ENCODE measurements at regions not wholly inside any gene's neighbourhood (a gene's known extent, or its start where the extent isn't known, plus 50 kb on each side); places are given as distances from the start of the nearest gene placed in this dataset.

DNA sequence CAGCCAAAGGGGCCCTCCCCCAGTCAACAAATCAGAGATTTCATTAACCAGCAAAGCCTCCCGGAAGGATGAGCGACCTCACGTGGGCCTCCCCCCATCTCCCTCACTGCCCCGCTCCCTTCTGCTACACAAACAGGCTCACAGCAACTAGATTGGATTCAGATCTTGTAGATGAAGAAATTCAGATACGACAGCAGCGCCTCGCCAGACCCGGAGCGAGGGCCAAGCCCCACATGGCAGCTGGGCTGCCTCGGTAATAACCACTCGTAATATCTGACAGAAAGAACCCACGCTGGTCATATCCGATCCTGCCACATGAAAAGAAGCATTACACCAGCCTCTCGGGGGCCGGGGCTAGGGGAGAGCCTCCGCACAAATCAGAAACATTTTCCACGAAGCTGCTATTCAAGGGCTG lies 581.3 kb downstream of the BCOR start:
- Histone ChIP-seq H2AFZ (ENCODE audit: low read length, unreplicated experiment) (no peak overlapping the region), H3K4me3 (ENCODE audit: low read depth, low read length) (no peak overlapping the region), H3K36me3 (ENCODE audit: insufficient read depth, low read length) (no peaks in the 10 kb centered on the region), H3K4me1 (ENCODE audit: control insufficient read depth, insufficient read depth, low read length, unreplicated experiment) (no peaks in the 10 kb centered on the region), H3K27me3 (ENCODE audit: insufficient read depth, low read length) (peaks cover 25% of the 10 kb centered on the region), H3K79me2 (ENCODE audit: control insufficient read depth, insufficient read depth, low read length, unreplicated experiment) (no peaks in the 10 kb centered on the region), H3K27ac (ENCODE audit: low read depth, low read length) (no peak overlapping the region)

DNA sequence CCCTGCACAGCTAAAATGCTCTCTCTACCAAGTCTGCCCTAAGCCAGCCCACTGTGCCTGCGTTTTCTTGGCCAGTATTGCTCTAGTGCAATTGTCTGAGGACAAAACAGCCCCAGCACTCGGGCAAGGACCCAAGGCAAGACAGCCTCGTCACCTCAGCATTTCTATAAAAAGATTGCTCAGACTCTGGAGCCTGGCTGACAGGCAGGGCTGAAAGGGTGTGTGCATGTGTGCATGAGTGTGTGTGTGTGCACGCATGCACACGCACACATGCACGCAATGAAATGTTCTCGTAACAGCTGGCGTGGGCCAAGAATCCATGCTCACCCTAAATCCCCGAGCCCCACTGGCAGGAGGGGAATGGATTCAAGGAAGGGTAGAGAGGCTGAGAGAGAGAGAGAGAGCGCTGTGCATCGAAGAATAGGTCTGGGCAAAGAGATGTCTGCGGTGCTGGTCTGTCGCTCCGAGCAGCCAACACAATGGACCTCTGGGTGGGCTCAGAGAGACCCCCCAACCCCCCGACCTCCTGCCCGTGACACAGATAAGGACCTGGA lies 579.2 kb downstream of the BCOR start:
- peaks cover 25% of the 10 kb centered on the region for H3K27me3 ChIP-seq (ENCODE audit: insufficient read depth, low read length)
- H3K4me1 ChIP-seq (ENCODE audit: control insufficient read depth, insufficient read depth, low read length, unreplicated experiment), result no peaks in the 10 kb centered on the region
- no peaks in the 10 kb centered on the region for H3K36me3 ChIP-seq (ENCODE audit: insufficient read depth, low read length)
- no peak overlapping the region; the same call in 1 of the 2 replicates for H3K4me3 ChIP-seq (ENCODE audit: low read depth, low read length)
- no peak overlapping the region for H3K27ac ChIP-seq (ENCODE audit: low read depth, low read length)
- H3K79me2 ChIP-seq (ENCODE audit: control insufficient read depth, insufficient read depth, low read length, unreplicated experiment), result no peaks in the 10 kb centered on the region
- no peak overlapping the region for H2AFZ ChIP-seq (ENCODE audit: low read length, unreplicated experiment)

GRCh38 chrX:39519030-39519488 lies 578.7 kb downstream of the BCOR start:
- H3K4me3 ChIP-seq (ENCODE audit: low read depth, low read length), result no peak overlapping the region; the same call in 1 of the 2 replicates

GRCh38 chrX:39519566-39520301 lies 578.0 kb downstream of the BCOR start:
- H3K79me2 ChIP-seq (ENCODE audit: control insufficient read depth, insufficient read depth, low read length, unreplicated experiment), result no peaks in the 10 kb centered on the region
- H3K4me3 ChIP-seq (ENCODE audit: low read depth, low read length), result no peak overlapping the region
- no peaks in the 10 kb centered on the region for H3K4me1 ChIP-seq (ENCODE audit: control insufficient read depth, insufficient read depth, low read length, unreplicated experiment)
- no peaks in the 10 kb centered on the region for H3K36me3 ChIP-seq (ENCODE audit: insufficient read depth, low read length)
- no peak overlapping the region for H3K27ac ChIP-seq (ENCODE audit: low read depth, low read length)
- H3K27me3 ChIP-seq (ENCODE audit: insufficient read depth, low read length), result peaks cover 25% of the 10 kb centered on the region
- no peak overlapping the region for H2AFZ ChIP-seq (ENCODE audit: low read length, unreplicated experiment)

More at GRCh38 chrX:39519030-39519488, 578.7 kb downstream of the BCOR start:
- H3K27me3 ChIP-seq (ENCODE audit: insufficient read depth, low read length), result peaks cover 25% of the 10 kb centered on the region
- no peak overlapping the region for H2AFZ ChIP-seq (ENCODE audit: low read length, unreplicated experiment)
- H3K36me3 ChIP-seq (ENCODE audit: insufficient read depth, low read length), result no peaks in the 10 kb centered on the region
- H3K79me2 ChIP-seq (ENCODE audit: control insufficient read depth, insufficient read depth, low read length, unreplicated experiment), result no peaks in the 10 kb centered on the region
- H3K4me1 ChIP-seq (ENCODE audit: control insufficient read depth, insufficient read depth, low read length, unreplicated experiment), result no peaks in the 10 kb centered on the region
- H3K27ac ChIP-seq (ENCODE audit: low read depth, low read length), result no peak overlapping the region

GRCh38 chrX:39525758-39526157 lies 572.0 kb downstream of the BCOR start:
- H3K4me1 ChIP-seq (ENCODE audit: control insufficient read depth, insufficient read depth, low read length, unreplicated experiment), result no peaks in the 10 kb centered on the region
- H2AFZ ChIP-seq (ENCODE audit: low read length, unreplicated experiment), result no peak overlapping the region
- no peak overlapping the region for H3K27ac ChIP-seq (ENCODE audit: low read depth, low read length)
- no peaks in the 10 kb centered on the region for H3K79me2 ChIP-seq (ENCODE audit: control insufficient read depth, insufficient read depth, low read length, unreplicated experiment)
- H3K36me3 ChIP-seq (ENCODE audit: insufficient read depth, low read length), result no peaks in the 10 kb centered on the region
- H3K4me3 ChIP-seq (ENCODE audit: low read depth, low read length), result no peak overlapping the region
- no peaks in the 10 kb centered on the region for H3K27me3 ChIP-seq (ENCODE audit: insufficient read depth, low read length)

DNA sequence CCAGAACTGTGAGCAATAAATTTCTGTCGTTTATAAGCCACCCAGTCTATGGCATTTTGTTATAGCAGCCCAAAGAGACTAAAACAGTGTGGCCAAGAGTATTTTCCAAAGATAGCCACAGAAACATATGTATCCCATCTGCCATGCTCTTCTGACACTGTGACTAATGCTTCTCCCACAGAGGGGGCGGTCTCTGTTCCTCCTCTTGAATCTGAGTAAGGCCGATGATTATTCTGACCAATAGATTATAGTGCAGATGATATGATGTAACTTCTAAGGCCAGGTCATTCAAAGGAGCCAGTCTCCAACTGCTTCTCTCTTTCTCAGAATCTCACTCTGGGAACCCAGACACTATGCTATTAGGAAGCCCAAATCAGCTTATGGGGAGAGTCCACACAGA lies 570.7 kb downstream of the BCOR start:
- Histone ChIP-seq H3K4me3 (ENCODE audit: low read depth, low read length) (no peak overlapping the region), H3K36me3 (ENCODE audit: insufficient read depth, low read length) (no peaks in the 10 kb centered on the region), H2AFZ (ENCODE audit: low read length, unreplicated experiment) (no peak overlapping the region), H3K79me2 (ENCODE audit: control insufficient read depth, insufficient read depth, low read length, unreplicated experiment) (no peaks in the 10 kb centered on the region), H3K27ac (ENCODE audit: low read depth, low read length) (no peak overlapping the region), H3K27me3 (ENCODE audit: insufficient read depth, low read length) (no peaks in the 10 kb centered on the region), H3K4me1 (ENCODE audit: control insufficient read depth, insufficient read depth, low read length, unreplicated experiment) (no peaks in the 10 kb centered on the region)

DNA sequence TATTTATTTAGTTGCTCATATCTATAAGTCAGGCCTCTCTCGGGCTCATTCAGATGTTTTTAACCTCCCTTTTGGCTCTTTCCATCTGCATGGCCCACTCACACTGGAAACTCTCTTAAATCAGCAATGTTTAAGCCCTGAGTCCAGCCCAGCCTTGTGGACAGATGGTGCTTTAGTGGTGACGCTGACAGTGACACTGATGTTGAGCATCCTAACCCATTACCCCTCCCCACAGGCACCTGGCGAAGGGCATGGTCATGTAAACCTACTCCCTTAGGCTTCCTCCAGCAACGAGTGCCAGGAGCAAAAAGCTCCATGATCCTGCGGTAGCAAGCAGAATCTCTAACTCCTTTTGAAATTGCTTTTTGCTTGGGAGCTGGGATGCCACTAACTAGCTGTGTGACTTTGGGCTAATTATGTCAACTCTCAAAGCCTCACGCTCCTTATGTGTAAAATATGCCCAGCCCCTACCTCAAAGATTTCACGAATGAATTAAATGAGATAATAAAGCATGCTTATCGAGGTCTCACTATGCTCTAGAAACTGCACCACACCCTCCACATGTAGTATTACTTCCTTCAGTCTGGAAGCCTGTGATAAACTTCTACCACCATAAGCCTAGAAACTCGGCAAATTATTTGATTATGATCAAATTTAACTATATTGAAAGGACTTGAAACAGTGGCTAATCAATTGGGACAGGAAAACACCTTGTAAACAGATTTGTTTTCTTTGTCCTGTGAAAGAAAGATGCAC lies 569.4 kb downstream of the BCOR start:
- Histone ChIP-seq H3K4me1 (ENCODE audit: control insufficient read depth, insufficient read depth, low read length, unreplicated experiment) (no peaks in the 10 kb centered on the region), H3K79me2 (ENCODE audit: control insufficient read depth, insufficient read depth, low read length, unreplicated experiment) (no peaks in the 10 kb centered on the region), H3K4me3 (ENCODE audit: low read depth, low read length) (no peak overlapping the region), H3K27ac (ENCODE audit: low read depth, low read length) (no peak overlapping the region), H3K36me3 (ENCODE audit: insufficient read depth, low read length) (no peaks in the 10 kb centered on the region), H2AFZ (ENCODE audit: low read length, unreplicated experiment) (no peak overlapping the region), H3K27me3 (ENCODE audit: insufficient read depth, low read length) (no peaks in the 10 kb centered on the region)

GRCh38 chrX:39532761-39533160 lies 565.0 kb downstream of the BCOR start:
- no peak overlapping the region for H3K27ac ChIP-seq (ENCODE audit: low read depth, low read length)
- H2AFZ ChIP-seq (ENCODE audit: low read length, unreplicated experiment), result no peak overlapping the region
- no peaks in the 10 kb centered on the region for H3K36me3 ChIP-seq (ENCODE audit: insufficient read depth, low read length)
- no peak overlapping the region for H3K4me3 ChIP-seq (ENCODE audit: low read depth, low read length)
- H3K27me3 ChIP-seq (ENCODE audit: insufficient read depth, low read length), result peaks cover 6% of the 10 kb centered on the region; the same call in 1 of the 2 replicates
- no peaks in the 10 kb centered on the region for H3K79me2 ChIP-seq (ENCODE audit: control insufficient read depth, insufficient read depth, low read length, unreplicated experiment)
- H3K4me1 ChIP-seq (ENCODE audit: control insufficient read depth, insufficient read depth, low read length, unreplicated experiment), result no peaks in the 10 kb centered on the region

GRCh38 chrX:39534949-39535348 lies 562.8 kb downstream of the BCOR start:
- Histone ChIP-seq H3K4me3 (ENCODE audit: low read depth, low read length) (no peak overlapping the region), H3K36me3 (ENCODE audit: insufficient read depth, low read length) (no peaks in the 10 kb centered on the region)

GRCh38 chrX:39536211-39536610 lies 561.5 kb downstream of the BCOR start:
- peaks cover 6% of the 10 kb centered on the region for H3K27me3 ChIP-seq (ENCODE audit: insufficient read depth, low read length)
- H3K4me1 ChIP-seq (ENCODE audit: control insufficient read depth, insufficient read depth, low read length, unreplicated experiment), result no peaks in the 10 kb centered on the region
- no peak overlapping the region for H3K4me3 ChIP-seq (ENCODE audit: low read depth, low read length)
- H3K27ac ChIP-seq (ENCODE audit: low read depth, low read length), result no peak overlapping the region
- H2AFZ ChIP-seq (ENCODE audit: low read length, unreplicated experiment), result no peak overlapping the region
- no peaks in the 10 kb centered on the region for H3K36me3 ChIP-seq (ENCODE audit: insufficient read depth, low read length)
- no peaks in the 10 kb centered on the region for H3K79me2 ChIP-seq (ENCODE audit: control insufficient read depth, insufficient read depth, low read length, unreplicated experiment)

More at GRCh38 chrX:39534949-39535348, 562.8 kb downstream of the BCOR start:
- Histone ChIP-seq H3K27ac (ENCODE audit: low read depth, low read length) (no peak overlapping the region), H2AFZ (ENCODE audit: low read length, unreplicated experiment) (no peak overlapping the region), H3K79me2 (ENCODE audit: control insufficient read depth, insufficient read depth, low read length, unreplicated experiment) (no peaks in the 10 kb centered on the region), H3K27me3 (ENCODE audit: insufficient read depth, low read length) (peaks cover 6% of the 10 kb centered on the region), H3K4me1 (ENCODE audit: control insufficient read depth, insufficient read depth, low read length, unreplicated experiment) (no peaks in the 10 kb centered on the region)
